Muscle of leg (tissue), 3 donors: ENCODE measurements at regions not wholly inside any gene's neighbourhood (a gene's known extent, or its start where the extent isn't known, plus 50 kb on each side); places are given as distances from the start of the nearest gene placed in this dataset.
A peak's percentile ranks its signal among the peaks of the same experiment; 100 is the strongest.

ENCODE experiments used
- DNase-seq: peaks from one replicate; pipeline ENCODE4 v3.0.0; 2013
- H3K27ac ChIP-seq: one replicate; pipeline ENCODE4 v1.5.1; 2013; ENCODE audit warnings: mild to moderate bottlenecking, low read length, control low read depth
- H3K27me3 ChIP-seq: one replicate; pipeline ENCODE4 v1.6.1; 2013; ENCODE audit warnings: low read length; ENCODE audit not compliant: control insufficient read depth, insufficient read depth
- H3K36me3 ChIP-seq: one replicate; pipeline ENCODE4 v1.6.1; 2013; ENCODE audit warnings: low read length; ENCODE audit not compliant: control insufficient read depth, insufficient read depth
- H3K4me1 ChIP-seq: one replicate; pipeline ENCODE4 v1.6.1; 2013; ENCODE audit warnings: low read length; ENCODE audit not compliant: control insufficient read depth, insufficient read depth
- H3K4me3 ChIP-seq: one replicate; pipeline ENCODE4 v1.5.1; 2013; ENCODE audit warnings: low read length, control low read depth
- H3K9me3 ChIP-seq: replicated peaks from 2 replicates; pipeline ENCODE4 v1.6.1; 2013; ENCODE audit warnings: low read depth, low read length; ENCODE audit not compliant: control insufficient read depth
- WGBS: methylation state at CpG from one replicate; pipeline ENCODE4 v1.1.5; 2013; ENCODE audit warnings: missing lambda C conversion rate; ENCODE audit not compliant: insufficient coverage; 5-methylcytosine and 5-hydroxymethylcytosine counted together

GRCh38 chr7:96441436-96442084 lies 119.7 kb upstream of the SLC25A13 start:
- 86% methylated on average over 4 of the region's 5 CpGs for WGBS
- no peaks in the 10 kb centered on the region for H3K4me1 ChIP-seq
- DNase-seq, result no peak
- no peak overlapping the region for H3K27ac ChIP-seq
- no peak overlapping the region for H3K4me3 ChIP-seq
- no peaks in the 10 kb centered on the region for H3K36me3 ChIP-seq
- H3K9me3 ChIP-seq, result no peaks in the 10 kb centered on the region
- no peaks in the 10 kb centered on the region for H3K27me3 ChIP-seq

GRCh38 chr7:96440328-96440727 lies 118.4 kb upstream of the SLC25A13 start:
- H3K4me1 ChIP-seq, result no peaks in the 10 kb centered on the region
- H3K36me3 ChIP-seq, result no peaks in the 10 kb centered on the region
- no peaks in the 10 kb centered on the region for H3K27me3 ChIP-seq
- no peak overlapping the region for H3K4me3 ChIP-seq
- DNase-seq, result no peak
- no peak overlapping the region for H3K27ac ChIP-seq
- no peaks in the 10 kb centered on the region for H3K9me3 ChIP-seq
- WGBS, result 67% methylated on average over 2 of the region's 4 CpGs

GRCh38 chr7:96436880-96437279 lies 115.0 kb upstream of the SLC25A13 start:
- Histone ChIP-seq H3K27ac (no peak overlapping the region), H3K9me3 (no peaks in the 10 kb centered on the region), H3K36me3 (no peaks in the 10 kb centered on the region), H3K27me3 (no peaks in the 10 kb centered on the region), H3K4me1 (no peaks in the 10 kb centered on the region), H3K4me3 (no peak overlapping the region)
- DNase-seq, result no peak

DNA sequence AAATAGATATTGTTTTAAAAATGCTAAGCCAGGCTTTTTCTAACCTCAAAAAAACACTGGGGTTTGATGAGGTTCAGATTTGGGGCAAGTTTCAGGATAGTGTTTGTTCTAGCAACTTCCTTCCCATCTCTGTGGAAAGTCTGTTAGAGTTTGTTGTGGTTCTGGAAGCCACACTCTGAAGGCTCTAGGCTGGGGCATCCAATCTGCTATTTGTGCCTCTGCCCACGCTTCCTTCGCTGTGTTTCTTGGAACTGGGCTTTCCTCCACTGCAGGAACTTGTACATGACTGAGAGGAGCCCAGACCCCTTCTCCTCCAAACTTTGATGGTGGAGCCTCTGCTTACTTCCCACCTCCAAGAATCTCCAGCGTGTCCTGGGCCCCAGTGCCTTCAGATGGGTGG lies 108.5 kb upstream of the SLC25A13 start:
- H3K9me3 ChIP-seq, result no peaks in the 10 kb centered on the region
- no peak overlapping the region for H3K27ac ChIP-seq
- H3K36me3 ChIP-seq, result no peaks in the 10 kb centered on the region
- H3K4me1 ChIP-seq, result no peaks in the 10 kb centered on the region
- WGBS, result 82% methylated on average over 2 of the region's 3 CpGs
- no peak overlapping the region for H3K4me3 ChIP-seq
- no peak for DNase-seq
- no peaks in the 10 kb centered on the region for H3K27me3 ChIP-seq

- Histone ChIP-seq H3K27me3 (no peaks in the 10 kb centered on the region), H3K9me3 (no peaks in the 10 kb centered on the region), H3K4me3 (no peak overlapping the region), H3K27ac (no peak overlapping the region), H3K36me3 (no peaks in the 10 kb centered on the region), H3K4me1 (no peaks in the 10 kb centered on the region)
- 100% methylated on average over 1 of the region's 4 CpGs for WGBS
- no peak for DNase-seq
These were observed 105.2 kb upstream of the SLC25A13 start for GRCh38 chr7:96427143-96427542.

- no peaks in the 10 kb centered on the region for H3K9me3 ChIP-seq
- no peak for DNase-seq
- H3K27me3 ChIP-seq, result no peaks in the 10 kb centered on the region
- no peaks in the 10 kb centered on the region for H3K4me1 ChIP-seq
- WGBS, result 100% methylated on average over 1 of the region's 2 CpGs
- no peak overlapping the region for H3K27ac ChIP-seq
- H3K36me3 ChIP-seq, result no peaks in the 10 kb centered on the region
- no peak overlapping the region for H3K4me3 ChIP-seq
These were observed 104.8 kb upstream of the SLC25A13 start for GRCh38 chr7:96426685-96427084.

DNA sequence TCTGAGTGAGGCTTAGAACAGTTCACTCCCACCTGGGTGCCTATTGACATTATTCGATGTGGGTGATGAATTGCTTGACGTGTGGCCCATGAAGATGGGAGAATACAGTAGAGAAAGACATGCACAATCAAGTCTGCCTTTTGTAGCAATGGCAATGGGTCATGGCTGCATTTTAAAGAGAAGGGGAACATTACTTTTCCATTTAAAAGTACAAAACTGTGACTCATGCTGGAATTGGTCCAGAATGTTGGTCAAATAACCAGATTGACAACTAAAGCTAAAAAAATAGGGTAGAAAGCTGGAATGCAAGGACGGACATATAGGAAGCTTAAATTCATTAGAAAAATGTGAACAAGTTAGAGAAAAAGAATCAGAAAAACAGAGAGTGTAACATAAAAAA lies 104.1 kb upstream of the SLC25A13 start:
- no peak overlapping the region for H3K4me3 ChIP-seq
- DNase-seq, result no peak
- no peaks in the 10 kb centered on the region for H3K9me3 ChIP-seq
- H3K27me3 ChIP-seq, result no peaks in the 10 kb centered on the region
- H3K27ac ChIP-seq, result no peak overlapping the region
- no peaks in the 10 kb centered on the region for H3K4me1 ChIP-seq
- 60% methylated on average over 1 of the region's 3 CpGs for WGBS
- H3K36me3 ChIP-seq, result no peaks in the 10 kb centered on the region

DNA sequence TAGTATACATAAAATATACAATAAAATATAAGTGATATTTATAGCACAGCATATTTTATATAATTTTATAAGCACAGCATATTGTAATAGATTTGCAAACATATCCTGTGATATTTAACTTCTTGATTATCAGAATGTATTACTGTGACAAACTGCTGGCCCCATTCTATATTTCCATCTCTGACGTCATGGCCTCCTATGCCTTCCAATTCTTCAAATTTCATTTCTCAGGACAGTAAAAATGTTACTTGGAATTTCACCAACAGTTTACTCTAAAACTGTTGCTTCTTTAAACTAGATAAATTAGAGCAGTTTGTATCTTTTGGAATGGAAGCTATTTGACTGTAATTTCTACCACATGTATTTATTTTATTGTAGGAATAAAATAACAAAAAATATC lies 102.5 kb upstream of the SLC25A13 start:
- WGBS, result no CpG with 5 or more reads among the region's 1 CpG
- DNase-seq, result peak; percentile 47

GRCh38 chr7:96422388-96422787 lies 100.5 kb upstream of the SLC25A13 start:
- DNase-seq, result no peak
- WGBS, result no CpG with 5 or more reads among the region's 2 CpGs
- no peaks in the 10 kb centered on the region for H3K36me3 ChIP-seq
- no peak overlapping the region for H3K27ac ChIP-seq
- H3K4me1 ChIP-seq, result no peaks in the 10 kb centered on the region
- no peak overlapping the region for H3K4me3 ChIP-seq
- H3K9me3 ChIP-seq, result no peaks in the 10 kb centered on the region
- H3K27me3 ChIP-seq, result no peaks in the 10 kb centered on the region

More for the DNA sequence above, 102.5 kb upstream of the SLC25A13 start:
- Histone ChIP-seq H3K27me3 (no peaks in the 10 kb centered on the region), H3K27ac (no peak overlapping the region), H3K4me1 (no peaks in the 10 kb centered on the region), H3K36me3 (no peaks in the 10 kb centered on the region), H3K9me3 (no peaks in the 10 kb centered on the region), H3K4me3 (no peak overlapping the region)

- H3K36me3 ChIP-seq, result no peaks in the 10 kb centered on the region
- no peaks in the 10 kb centered on the region for H3K9me3 ChIP-seq
- no peak overlapping the region for H3K4me3 ChIP-seq
- WGBS, result no CpG with 5 or more reads among the region's 1 CpG
- no peaks in the 10 kb centered on the region for H3K27me3 ChIP-seq
- no peak for DNase-seq
- H3K27ac ChIP-seq, result no peak overlapping the region
- H3K4me1 ChIP-seq, result no peaks in the 10 kb centered on the region
These were observed 96.7 kb upstream of the SLC25A13 start for GRCh38 chr7:96418581-96418980.

DNA sequence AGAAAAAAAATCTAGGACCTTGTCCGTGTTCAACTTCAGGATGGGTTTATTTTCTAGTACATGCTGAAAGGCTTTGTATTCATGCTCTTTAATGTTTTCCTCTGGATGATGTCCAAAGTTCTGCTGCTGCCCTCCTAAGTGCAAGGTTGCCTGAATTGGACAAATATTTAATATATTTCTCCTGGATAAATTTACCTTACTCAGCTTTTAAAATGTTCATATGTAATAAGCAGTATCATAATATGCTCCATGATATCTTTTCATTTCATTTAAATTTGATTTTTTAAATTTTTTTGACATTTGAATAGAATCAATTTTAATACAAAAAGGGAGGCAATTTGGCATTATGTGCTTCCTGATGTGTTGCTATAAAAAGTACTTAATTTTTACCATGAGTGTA lies 95.9 kb upstream of the SLC25A13 start:
- Histone ChIP-seq H3K27me3 (no peaks in the 10 kb centered on the region), H3K36me3 (no peaks in the 10 kb centered on the region), H3K4me3 (no peak overlapping the region), H3K4me1 (no peaks in the 10 kb centered on the region), H3K9me3 (no peaks in the 10 kb centered on the region), H3K27ac (no peak overlapping the region)
- no peak for DNase-seq
- no CpG with 5 or more reads among the region's 1 CpG for WGBS
